SK-N-SH (cell line): ENCODE measurements at regions not wholly inside any gene's neighbourhood (a gene's known extent, or its start where the extent isn't known, plus 50 kb on each side); places are given as distances from the start of the nearest gene placed in this dataset.

Source experiments
- CTCF ChIA-PET: fragments of 300-600, 350-600 bp; formaldehyde crosslinking; extraction: SDS; loops from one replicate; lab custom pipeline; 2021; lab: Yijun Ruan, JAX
- POLR2A ChIA-PET: fragments of 350-600 bp; sonication (Branson Sonifier 250); formaldehyde crosslinking; extraction: SDS; loops from one replicate; lab custom pipeline; 2020; ENCODE audit warnings: antibody characterized with exemption, inconsistent platforms; lab: Yijun Ruan, JAX
- DNase-seq: peaks from one replicate; pipeline ENCODE4 v3.0.0; 2012
- H2AFZ ChIP-seq: fragments of 200-600 bp; sonication (generic); 2 replicates; pipeline ENCODE4 v1.8.1; 2016; ENCODE audit warnings: antibody characterized with exemption, mild to moderate bottlenecking, low read depth
- H3F3A ChIP-seq: fragments of 200-600 bp; sonication (generic); replicated peaks from 2 replicates; pipeline ENCODE3; 2016; ENCODE audit warnings: antibody characterized with exemption, mild to moderate bottlenecking; ENCODE audit not compliant: insufficient read depth
- H3K27ac ChIP-seq, 2 experiments: fragments of 200-500 bp in 1 of 2; fragments of 200-600 bp in 1 of 2; sonication (Bioruptor generic) in 1 of 2; sonication (generic), shearing (Covaris generic) in 1 of 2; 2 replicates each; pipeline versions ENCODE4 v1.5.1 to v1.6.1; 2014 to 2016; ENCODE audit warnings: low read depth in 2 of 2, inconsistent platforms in 1 of 2, low read length in 1 of 2, mild to moderate bottlenecking in 1 of 2, mixed read lengths in 1 of 2
- H3K27me3 ChIP-seq: fragments of 200-600 bp; sonication (generic), shearing (Covaris generic); 2 replicates; pipeline ENCODE4 v1.6.1; 2016; ENCODE audit warnings: mixed run types; ENCODE audit not compliant: insufficient read depth
- H3K36me3 ChIP-seq, 2 experiments: fragments of 200-500 bp in 1 of 2; fragments of 200-600 bp in 1 of 2; sonication (Bioruptor generic) in 1 of 2; sonication (generic) in 1 of 2; replicated peaks in 1 of 2; 2 replicates each; pipeline versions ENCODE3 to v1.5.1; 2014 to 2016; ENCODE audit warnings: low read length in 1 of 2, mild to moderate bottlenecking in 1 of 2; ENCODE audit not compliant: insufficient read depth in 2 of 2, control insufficient read depth in 1 of 2
- H3K4me1 ChIP-seq, 2 experiments: fragments of 200-500 bp in 1 of 2; fragments of 200-600 bp in 1 of 2; sonication (Bioruptor generic) in 1 of 2; sonication (generic), shearing (Covaris generic) in 1 of 2; 2 replicates each; pipeline versions ENCODE4 v1.5.1 to v1.6.1; 2014 to 2016; ENCODE audit warnings: low read depth in 1 of 2, low read length in 1 of 2, mixed run types in 1 of 2; ENCODE audit not compliant: insufficient read depth in 2 of 2, control insufficient read depth in 1 of 2
- H3K4me2 ChIP-seq: fragments of 200-600 bp; sonication (generic), shearing (Covaris generic); 2 replicates; pipeline ENCODE4 v1.6.1; 2017; ENCODE audit warnings: mixed run types
- H3K4me3 ChIP-seq, 2 experiments: fragments of 200-500 bp in 1 of 2; fragments of 200-600 bp in 1 of 2; sonication (Bioruptor generic) in 1 of 2; sonication (generic), shearing (Covaris generic) in 1 of 2; 2 replicates each; pipeline versions ENCODE4 v1.5.1 to v1.8.1; 2014 to 2016; ENCODE audit warnings: low read depth in 2 of 2, inconsistent platforms in 1 of 2, low read length in 1 of 2, mild to moderate bottlenecking in 1 of 2, mixed read lengths in 1 of 2, moderate library complexity in 1 of 2
- H3K79me2 ChIP-seq: fragments of 200-600 bp; sonication (generic); 2 replicates; pipeline ENCODE4 v1.8.1; 2017; ENCODE audit warnings: mild to moderate bottlenecking; ENCODE audit not compliant: insufficient read depth
- H3K9ac ChIP-seq: fragments of 200-600 bp; sonication (generic); 2 replicates; pipeline ENCODE4 v1.6.1; 2017; ENCODE audit warnings: mixed run types
- H3K9me2 ChIP-seq: fragments of 200-600 bp; sonication (generic); 2 replicates; pipeline ENCODE4 v1.6.1; 2017; ENCODE audit warnings: mixed run types
- H3K9me3 ChIP-seq: fragments of 200-600 bp; sonication (generic); 2 replicates; pipeline ENCODE4 v1.6.1; 2017; ENCODE audit warnings: mixed run types, mild to moderate bottlenecking, moderate library complexity
- H4K20me1 ChIP-seq: fragments of 200-600 bp; sonication (generic); 2 replicates; pipeline ENCODE4 v1.6.1; 2017; ENCODE audit warnings: mild to moderate bottlenecking, mixed run types; ENCODE audit not compliant: insufficient read depth
- CHD2 ChIP-seq: fragments of 150-350 bp; IDR thresholded peaks from 2 replicates; pipeline ENCODE4 v1.6.1; 2018; ENCODE audit warnings: low read length; ENCODE audit not compliant: partially characterized antibody
- CTCF ChIP-seq: fragments of 200-600 bp; sonication (generic); IDR thresholded peaks from 2 replicates; pipeline ENCODE4 v1.6.1; 2017; ENCODE audit warnings: antibody characterized with exemption, mild to moderate bottlenecking, moderate library complexity
- FOXJ3 ChIP-seq: sonication (generic); formaldehyde crosslinking; IDR thresholded peaks from 2 replicates; pipeline ENCODE4 v1.5.1; 2020; ENCODE audit warnings: mild to moderate bottlenecking, missing genetic modification reagents
- GABPA ChIP-seq: IDR thresholded peaks from 2 replicates; pipeline ENCODE4 v1.4.0; 2012; ENCODE audit warnings: low read depth, mild to moderate bottlenecking
- IRF3 ChIP-seq: fragments of 150-350 bp; IDR thresholded peaks from 2 replicates; pipeline ENCODE4 v1.6.1; 2016; ENCODE audit warnings: mild to moderate bottlenecking, low read depth, low read length
- JUND ChIP-seq: IDR thresholded peaks from 2 replicates; pipeline ENCODE4 v1.4.0; 2012
- MXI1 ChIP-seq: IDR thresholded peaks from 2 replicates; pipeline ENCODE4 v1.6.1; 2012; ENCODE audit warnings: mild to moderate bottlenecking, low read depth, low read length, improper control_type of control experiment
- NFIC ChIP-seq: IDR thresholded peaks from 2 replicates; pipeline ENCODE4 v1.4.0; 2012; ENCODE audit warnings: borderline replicate concordance
- REST ChIP-seq: IDR thresholded peaks from 2 replicates; pipeline ENCODE4 v1.6.1; 2012; ENCODE audit warnings: mild to moderate bottlenecking, low read depth, low read length, moderate library complexity
- RXRA ChIP-seq: IDR thresholded peaks from 2 replicates; pipeline ENCODE4 v1.4.0; 2012; ENCODE audit warnings: low read depth, mild to moderate bottlenecking, borderline replicate concordance
- TEAD4 ChIP-seq: IDR thresholded peaks from 2 replicates; pipeline ENCODE4 v1.4.0; 2012; ENCODE audit warnings: mild to moderate bottlenecking, borderline replicate concordance; ENCODE audit not compliant: insufficient read depth
- USF2 ChIP-seq: fragments of 150-350 bp; IDR thresholded peaks from 2 replicates; pipeline ENCODE4 v1.6.1; 2017; ENCODE audit warnings: antibody characterized with exemption, low read length, low read depth, borderline replicate concordance
- YY1 ChIP-seq: IDR thresholded peaks from 2 replicates; pipeline ENCODE4 v1.4.0; 2012; ENCODE audit warnings: low read depth, mild to moderate bottlenecking
- ZBTB33 ChIP-seq: IDR thresholded peaks from 2 replicates; pipeline ENCODE4 v1.4.0; 2012; ENCODE audit warnings: low read depth, borderline replicate concordance
- WGBS: methylation state at CpG from one replicate; pipeline ENCODE4 v1.1.6; 2017; ENCODE audit warnings: low lambda C conversion rate; 5-methylcytosine and 5-hydroxymethylcytosine counted together

- no peaks in the 10 kb centered on the region for H3K79me2 ChIP-seq
- H3K9ac ChIP-seq = no peak overlapping the region
- WGBS = 49% methylated on average over 13 of the region's 13 CpGs
- no peaks in the 10 kb centered on the region for H3F3A ChIP-seq
- H3K9me2 ChIP-seq = no peaks in the 10 kb centered on the region
- H3K9me3 ChIP-seq = no peaks in the 10 kb centered on the region
- H3K4me3 ChIP-seq = no peak overlapping the region
- no peak overlapping the region for H3K27ac ChIP-seq
- ChIA-PET POLR2A (no interaction called here), CTCF (no interaction called here)
- DNase-seq = no peak
- H2AFZ ChIP-seq = no peak overlapping the region
- H3K4me1 ChIP-seq = no peaks in the 10 kb centered on the region
- no peaks in the 10 kb centered on the region for H3K27me3 ChIP-seq
- H3K36me3 ChIP-seq = no peaks in the 10 kb centered on the region
- no peaks in the 10 kb centered on the region for H4K20me1 ChIP-seq
- TF ChIP-seq GABPA = no peak
- TF ChIP-seq USF2 = no peak
- no peak for TF ChIP-seq JUND
- no peak for TF ChIP-seq ZBTB33
- TF ChIP-seq YY1 = no peak
- H3K4me2 ChIP-seq = no peak overlapping the region
Observed at GRCh38 chr12:31859232-31859977, 99.8 kb upstream of the RESF1 start.

GRCh38 chr12:31855427-31855826 is 103.8 kb upstream of the RESF1 start:
- H3K4me3 ChIP-seq = no peak overlapping the region
- H4K20me1 ChIP-seq = no peaks in the 10 kb centered on the region
- peaks cover 7% of the 10 kb centered on the region; the same call in 1 of the 2 replicates for H3K9me3 ChIP-seq
- DNase-seq = no peak
- H3K4me1 ChIP-seq = no peaks in the 10 kb centered on the region
- H3K79me2 ChIP-seq = no peaks in the 10 kb centered on the region
- no peaks in the 10 kb centered on the region for H3K36me3 ChIP-seq
- H3K4me2 ChIP-seq = no peak overlapping the region
- H3K27ac ChIP-seq = no peak overlapping the region
- no peak overlapping the region for H3K9ac ChIP-seq
- CTCF ChIA-PET = interaction anchor here (1.2 kb wide), 1 partner anchor 457 kb away, joined by 3 read pairs; no protein-coding TSS in a partner anchor
- WGBS = 45% methylated on average over 5 of the region's 5 CpGs
- no peaks in the 10 kb centered on the region for H3F3A ChIP-seq
- no peak overlapping the region for H2AFZ ChIP-seq
- H3K9me2 ChIP-seq = no peaks in the 10 kb centered on the region
- no peaks in the 10 kb centered on the region for H3K27me3 ChIP-seq
- POLR2A ChIA-PET = no interaction called here
- TF ChIP-seq CTCF (no peak), TEAD4 (no peak), REST (no peak), FOXJ3 (CRISPR knock-in tag) (no peak), MXI1 (no peak), NFIC (no peak), CHD2 (no peak), IRF3 (no peak), RXRA (no peak), ZBTB33 (no peak)
